Naive B cell (primary cell): ENCODE measurements at regions not wholly inside any gene's neighbourhood (a gene's known extent, or its start where the extent isn't known, plus 50 kb on each side); places are given as distances from the start of the nearest gene placed in this dataset.
A peak's percentile ranks its signal among the peaks of the same experiment; 100 is the strongest.
"Not testable (repeated sequence)": the region's sequence is repeated elsewhere in the genome, so short reads cannot be mapped to it uniquely, and the experiment has no call there.

Experiments
- ATAC-seq, 2 donors: fragments of 150-1000 bp; cut with Tn5 transposase; 2 replicates each; pipeline ENCODE4 v1.10.0; 2021; ENCODE audit warnings: low read depth in 2 of 2, mild to moderate bottlenecking in 2 of 2, moderate library complexity in 2 of 2
- DNase-seq: peaks from one replicate; pipeline ENCODE4 v3.0.0; 2022
- H3K27ac Mint-ChIP-seq, 6 donors: one replicate each; pipeline ENCODE4 v1.8.0; 2020 to 2022; ENCODE audit warnings: mild to moderate bottlenecking in 6 of 6, mixed read lengths in 6 of 6, moderate library complexity in 5 of 6, inconsistent platforms in 2 of 6
- H3K27me3 Mint-ChIP-seq, 3 donors: one replicate each; pipeline ENCODE4 v1.8.0; 2021 to 2022; ENCODE audit warnings: mixed read lengths in 3 of 3, mild to moderate bottlenecking in 1 of 3
- H3K36me3 Mint-ChIP-seq, 2 donors: one replicate each; pipeline ENCODE4 v1.8.0; 2020 to 2022; ENCODE audit warnings: mixed read lengths in 2 of 2, inconsistent platforms in 1 of 2, mild to moderate bottlenecking in 1 of 2
- H3K4me1 Mint-ChIP-seq, 3 donors: one replicate each; pipeline ENCODE4 v1.8.0; 2020 to 2022; ENCODE audit warnings: mixed read lengths in 3 of 3, inconsistent platforms in 1 of 3, mild to moderate bottlenecking in 1 of 3, moderate library complexity in 1 of 3
- H3K4me3 Mint-ChIP-seq, 8 donors: one replicate each; pipeline ENCODE4 v1.8.0; 2020 to 2022; ENCODE audit warnings: mild to moderate bottlenecking in 8 of 8, mixed read lengths in 8 of 8, moderate library complexity in 8 of 8, inconsistent platforms in 2 of 8
- H3K9me3 Mint-ChIP-seq, 7 donors: one replicate each; pipeline ENCODE4 v1.8.0; 2020 to 2022; ENCODE audit warnings: mixed read lengths in 7 of 7, mild to moderate bottlenecking in 5 of 7, inconsistent platforms in 2 of 7, moderate library complexity in 1 of 7

DNA sequence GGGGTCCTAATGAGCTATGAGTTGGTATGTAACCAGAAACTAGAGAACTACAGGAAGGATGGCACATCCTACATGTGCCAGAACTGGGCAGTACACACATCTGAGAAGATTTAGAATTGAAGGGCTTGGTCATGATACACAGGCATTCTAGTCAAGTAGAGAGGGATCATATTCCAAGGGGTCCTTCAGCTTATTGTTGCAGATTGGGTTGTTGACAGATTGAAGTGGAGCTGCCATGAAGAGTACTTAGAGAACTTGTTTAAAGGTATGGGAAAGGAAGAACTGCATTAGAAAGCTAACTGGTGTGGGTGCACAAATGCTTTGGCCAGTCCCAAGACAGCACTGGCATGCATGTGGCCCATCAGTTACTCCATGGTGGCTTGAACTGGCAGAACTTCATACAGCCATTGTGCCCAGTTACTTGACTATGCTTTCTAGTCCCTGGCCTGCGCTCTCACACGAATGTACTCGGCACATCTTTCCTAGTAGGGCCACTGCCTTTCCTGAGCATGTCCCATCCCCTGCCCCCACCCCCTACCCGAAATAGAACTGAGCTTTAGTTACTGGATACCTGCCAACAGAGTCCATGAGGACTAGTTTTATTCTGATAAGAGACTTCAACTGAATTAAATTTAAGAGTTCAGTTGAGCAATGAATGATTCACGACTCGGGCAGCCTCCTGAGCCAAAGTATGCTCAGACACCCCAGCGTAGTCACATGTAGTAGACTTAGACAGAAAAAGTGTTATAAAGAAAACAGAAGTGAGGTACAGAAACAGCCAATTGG lies 64.0 kb downstream of the CCNG2 start:
- H3K4me1 Mint-ChIP-seq = no peaks in the 10 kb centered on the region
- no peak for ATAC-seq
- no peak overlapping the region for H3K4me3 Mint-ChIP-seq
- DNase-seq = no peak
- H3K9me3 Mint-ChIP-seq = peaks cover 0 to 2% (median 0%) of the 10 kb centered on the region in 7 donors
- peaks cover 0 to 5% of the 10 kb centered on the region in 2 donors for H3K36me3 Mint-ChIP-seq
- H3K27ac Mint-ChIP-seq = no peak overlapping the region
- no peaks in the 10 kb centered on the region for H3K27me3 Mint-ChIP-seq

DNA sequence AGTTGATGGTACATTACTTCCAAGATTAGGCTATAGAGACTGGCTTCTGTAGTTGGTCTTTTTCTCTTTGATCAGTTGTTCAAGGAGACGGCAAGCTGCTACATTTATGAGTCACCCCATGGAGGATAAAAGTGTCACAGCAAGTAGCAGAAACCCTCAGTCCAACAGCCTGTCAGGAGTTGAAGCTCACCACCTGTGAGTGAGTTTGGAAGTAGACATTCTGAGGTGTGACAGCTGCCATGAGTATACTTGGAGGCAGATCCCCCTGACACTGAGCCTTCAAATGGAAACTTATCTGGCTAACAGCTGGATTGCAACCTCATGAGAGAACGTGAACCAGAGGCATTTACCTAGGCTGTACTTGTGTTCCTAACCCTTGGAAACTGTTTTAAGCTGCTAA lies 68.0 kb downstream of the CCNG2 start:
- Mint-ChIP-seq H3K4me3 (no peak overlapping the region), H3K9me3 (peaks cover 10 to 23% (median 17%) of the 10 kb centered on the region in 7 donors), H3K4me1 (no peaks in the 10 kb centered on the region), H3K27me3 (no peaks in the 10 kb centered on the region), H3K36me3 (peaks cover 9 to 22% of the 10 kb centered on the region in 2 donors), H3K27ac (no peak overlapping the region)
- no peak for ATAC-seq
- DNase-seq = no peak

DNA sequence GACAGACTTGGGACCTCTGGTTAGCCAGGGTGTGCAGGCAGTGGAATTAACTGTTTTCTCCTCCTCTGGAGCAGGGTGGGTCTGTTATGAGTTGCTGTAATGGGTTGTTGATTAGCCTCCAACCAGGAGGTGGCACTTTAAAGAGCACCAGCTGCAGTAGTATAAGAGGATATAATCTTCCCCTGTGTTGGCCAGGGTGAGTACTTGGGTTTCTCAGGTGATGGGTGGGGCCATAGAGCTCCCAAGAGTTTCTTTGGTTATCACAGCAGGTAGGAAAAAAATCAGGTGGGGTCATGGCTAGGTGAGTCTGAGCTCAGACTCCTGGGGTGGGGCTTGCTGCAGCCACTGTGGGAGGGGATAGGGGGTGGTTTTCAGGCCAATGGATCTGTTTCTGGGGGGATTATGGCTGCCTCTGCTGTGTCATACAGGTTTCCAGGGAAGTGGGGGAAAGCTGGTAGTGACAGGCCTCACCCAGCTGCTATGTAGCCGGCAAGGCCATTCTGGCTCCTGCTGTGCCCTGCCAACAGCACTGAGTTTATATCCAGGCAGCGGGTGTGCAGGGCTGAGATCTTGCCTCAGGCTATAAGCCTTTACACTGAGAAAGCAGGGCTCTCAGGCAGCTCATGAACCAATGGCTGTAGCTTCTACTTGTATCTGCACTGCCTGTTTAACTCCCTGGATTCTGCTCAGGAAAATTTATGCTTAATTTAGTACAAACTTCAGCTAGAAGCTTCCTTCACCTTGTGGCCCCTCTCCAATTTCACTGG lies 70.1 kb downstream of the CCNG2 start:
- DNase-seq (no peak), ATAC-seq (no peak)
- Mint-ChIP-seq H3K27me3 (no peaks in the 10 kb centered on the region), H3K36me3 (peaks cover 7 to 22% of the 10 kb centered on the region in 2 donors), H3K4me1 (peaks cover 0 to 8% (median 5%) of the 10 kb centered on the region in 3 donors), H3K9me3 (peaks cover 10 to 23% (median 17%) of the 10 kb centered on the region in 7 donors), H3K27ac (no peak overlapping the region), H3K4me3 (peak overlapping the region in 1 of 8 donors; percentile 40)

DNA sequence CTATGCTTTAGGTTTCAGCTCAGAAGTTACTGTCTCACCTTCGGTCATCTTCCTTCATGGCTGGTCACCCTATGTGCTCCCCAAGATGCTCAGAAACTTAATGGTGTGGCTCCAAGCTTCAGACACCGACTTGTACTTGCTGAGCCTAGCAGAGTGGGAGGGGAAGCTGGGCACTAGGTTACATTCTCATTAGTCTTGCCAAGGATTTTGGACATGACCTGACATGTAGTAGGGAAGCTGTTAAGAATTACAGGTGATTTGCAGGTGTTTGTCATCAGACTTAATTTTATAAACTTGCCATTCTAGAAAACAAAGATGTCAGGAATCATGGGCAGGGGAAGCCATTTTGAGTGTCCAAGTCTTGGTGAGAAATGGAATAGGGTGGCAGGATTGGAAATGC lies 72.4 kb downstream of the CCNG2 start:
- DNase-seq (no peak), ATAC-seq (no peak)
- no peak overlapping the region for H3K4me3 Mint-ChIP-seq
- no peak overlapping the region for H3K27ac Mint-ChIP-seq
- peaks cover 0 to 8% (median 5%) of the 10 kb centered on the region in 3 donors for H3K4me1 Mint-ChIP-seq
- H3K27me3 Mint-ChIP-seq = no peaks in the 10 kb centered on the region
- peaks cover 10 to 23% (median 17%) of the 10 kb centered on the region in 7 donors for H3K9me3 Mint-ChIP-seq
- peaks cover 4 to 22% of the 10 kb centered on the region in 2 donors for H3K36me3 Mint-ChIP-seq

DNA sequence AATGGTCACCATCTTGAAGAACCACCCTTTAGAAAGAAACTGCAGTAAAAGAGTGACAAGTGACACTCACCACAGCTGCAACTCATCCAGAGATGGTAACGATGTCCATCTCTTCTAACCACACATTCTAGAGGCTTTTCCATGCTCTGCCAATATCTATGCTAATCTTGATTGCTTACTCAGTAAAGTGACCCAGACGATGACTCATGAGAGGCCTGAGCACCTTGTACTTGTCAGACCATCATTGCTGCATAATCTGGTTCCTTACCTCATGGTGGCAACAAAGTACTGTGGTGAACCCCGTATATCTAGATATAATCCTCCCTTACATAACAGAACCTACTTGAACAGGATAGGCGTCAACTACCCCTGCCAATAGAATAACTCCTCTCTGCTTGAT lies 75.6 kb downstream of the CCNG2 start:
- DNase-seq = no peak
- H3K4me1 Mint-ChIP-seq = peaks cover 4 to 17% (median 10%) of the 10 kb centered on the region in 3 donors

DNA sequence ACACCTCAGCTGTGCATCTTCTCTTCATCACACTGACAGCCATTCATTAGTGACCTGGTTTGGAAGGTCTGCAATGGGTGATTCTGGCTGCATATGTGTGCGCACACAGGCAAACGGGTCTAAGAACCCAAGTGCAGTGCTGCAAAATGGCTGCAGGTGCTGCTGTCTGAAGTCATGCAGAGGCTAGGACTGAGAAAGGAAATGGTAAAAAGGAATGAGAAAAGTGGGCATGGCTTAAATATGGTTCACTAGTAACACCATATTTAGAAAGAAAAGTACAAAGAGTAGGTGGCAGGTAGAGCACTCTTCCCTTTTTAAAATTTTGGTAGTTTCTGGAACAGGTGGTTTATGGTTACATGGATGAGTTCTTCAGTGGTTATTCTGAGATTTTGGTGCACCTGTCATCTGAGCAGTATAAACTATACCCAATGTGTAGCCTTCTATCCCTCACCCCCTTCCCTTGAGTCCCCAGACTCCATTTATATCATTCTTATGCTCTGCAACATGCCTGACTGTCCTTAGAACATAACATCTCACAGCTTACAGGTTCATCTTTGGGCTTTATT lies 78.4 kb downstream of the CCNG2 start:
- DNase-seq (no peak), ATAC-seq (no peak)
- no peak overlapping the region for H3K4me3 Mint-ChIP-seq
- no peaks in the 10 kb centered on the region for H3K27me3 Mint-ChIP-seq
- peaks cover 4 to 17% (median 10%) of the 10 kb centered on the region in 3 donors for H3K4me1 Mint-ChIP-seq
- H3K27ac Mint-ChIP-seq = no peak overlapping the region
- H3K9me3 Mint-ChIP-seq = no peaks in the 10 kb centered on the region
- H3K36me3 Mint-ChIP-seq = no peaks in the 10 kb centered on the region

More for the DNA sequence above, 75.6 kb downstream of the CCNG2 start:
- Mint-ChIP-seq H3K27me3 (no peaks in the 10 kb centered on the region), H3K4me3 (no peak overlapping the region), H3K27ac (no peak overlapping the region), H3K9me3 (peaks cover 5 to 10% (median 5%) of the 10 kb centered on the region in 7 donors), H3K36me3 (peaks cover 4 to 7% of the 10 kb centered on the region in 2 donors)
- ATAC-seq = no peak

DNA sequence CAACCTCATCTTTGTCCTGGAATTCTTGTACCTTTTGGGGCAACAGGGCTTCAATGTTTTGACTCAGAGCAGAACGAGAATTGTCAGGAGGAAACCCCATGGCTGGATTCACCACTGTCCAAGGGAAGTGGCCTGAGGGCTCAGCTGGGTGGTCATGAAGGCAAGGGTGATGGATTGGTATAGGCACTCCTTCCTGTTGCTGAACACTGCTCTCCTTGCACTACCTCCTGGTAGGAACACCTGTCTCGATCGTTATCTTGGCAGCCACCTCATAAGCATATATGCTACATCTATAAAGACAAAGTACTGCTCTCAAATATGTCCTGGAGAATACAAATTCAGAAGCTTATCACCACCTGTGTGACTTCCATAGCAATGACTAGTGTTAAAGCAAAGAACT lies 79.8 kb downstream of the CCNG2 start:
- H3K36me3 Mint-ChIP-seq = no peaks in the 10 kb centered on the region
- no peak overlapping the region for H3K27ac Mint-ChIP-seq
- peaks cover 4 to 9% (median 6%) of the 10 kb centered on the region in 3 donors for H3K4me1 Mint-ChIP-seq
- no peaks in the 10 kb centered on the region for H3K27me3 Mint-ChIP-seq
- H3K9me3 Mint-ChIP-seq = no peaks in the 10 kb centered on the region
- no peak for DNase-seq
- no peak for ATAC-seq
- H3K4me3 Mint-ChIP-seq = no peak overlapping the region

DNA sequence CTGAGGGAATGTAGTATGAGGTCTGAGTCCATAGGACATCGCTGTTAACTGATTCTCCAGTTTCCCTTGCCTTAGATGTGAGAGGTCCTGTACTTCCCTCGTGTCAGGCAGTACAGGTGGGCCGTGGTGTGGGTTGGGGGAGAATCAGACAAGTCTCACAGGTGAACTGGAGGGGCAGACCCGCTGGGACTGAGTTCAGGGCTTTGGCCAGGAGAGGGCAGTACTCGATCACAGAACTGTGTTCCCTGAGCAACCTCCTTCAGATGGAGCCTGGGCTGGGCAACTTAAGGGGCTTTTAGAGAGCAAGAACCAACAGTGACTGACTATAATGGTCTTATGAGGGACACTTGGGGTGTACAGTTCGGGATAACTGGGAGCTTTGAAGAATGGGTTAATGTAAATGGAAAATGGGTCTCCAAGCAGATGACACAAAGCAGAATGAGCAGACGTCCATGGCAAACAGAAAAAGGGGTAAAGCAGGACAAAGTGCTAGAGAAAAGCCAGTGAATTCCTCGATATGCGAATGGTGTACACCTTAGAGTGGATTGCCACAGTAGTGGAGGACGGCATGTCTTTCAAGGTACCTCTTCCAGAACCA lies 83.6 kb downstream of the CCNG2 start:
- peaks cover 2 to 8% of the 10 kb centered on the region in 2 donors for H3K36me3 Mint-ChIP-seq
- ATAC-seq = peak; percentile 40 to 79
- no peaks in the 10 kb centered on the region for H3K27me3 Mint-ChIP-seq
- peaks cover 0 to under 1% (median 0%) of the 10 kb centered on the region in 3 donors for H3K4me1 Mint-ChIP-seq
- H3K27ac Mint-ChIP-seq = peak overlapping the region in 1 of 6 donors; percentile 88
- peak; percentile 21 for DNase-seq
- H3K9me3 Mint-ChIP-seq = peaks cover 0 to 5% (median 0%) of the 10 kb centered on the region in 7 donors
- no peak overlapping the region for H3K4me3 Mint-ChIP-seq

DNA sequence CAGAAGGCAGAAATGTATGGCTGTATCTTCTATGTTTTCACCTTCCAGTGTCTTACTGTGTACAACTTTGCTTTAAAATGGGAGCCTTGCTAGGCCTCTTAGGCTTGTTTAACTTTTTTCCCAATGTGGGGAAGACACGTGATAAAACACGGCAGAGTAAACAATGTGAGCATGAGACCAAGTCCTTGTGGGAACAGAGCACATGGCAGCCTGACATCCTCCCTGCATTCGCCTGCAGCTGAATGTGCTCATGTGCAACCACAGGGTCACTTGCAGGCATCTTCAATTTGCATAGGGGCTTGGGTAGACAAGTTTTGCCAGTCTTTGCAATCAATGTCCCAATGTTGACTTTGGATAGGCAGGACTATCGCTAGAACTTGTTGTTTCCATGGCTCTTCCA lies 91.8 kb downstream of the CCNG2 start:
- DNase-seq (no peak), ATAC-seq (no peak)
- Mint-ChIP-seq H3K36me3 (peaks cover 6 to 7% of the 10 kb centered on the region in 2 donors), H3K27ac (no peak overlapping the region), H3K9me3 (peaks cover 0 to 4% (median 0%) of the 10 kb centered on the region in 7 donors), H3K4me1 (no peaks in the 10 kb centered on the region), H3K4me3 (no peak overlapping the region), H3K27me3 (peaks cover 0 to 5% (median 0%) of the 10 kb centered on the region in 3 donors)

DNA sequence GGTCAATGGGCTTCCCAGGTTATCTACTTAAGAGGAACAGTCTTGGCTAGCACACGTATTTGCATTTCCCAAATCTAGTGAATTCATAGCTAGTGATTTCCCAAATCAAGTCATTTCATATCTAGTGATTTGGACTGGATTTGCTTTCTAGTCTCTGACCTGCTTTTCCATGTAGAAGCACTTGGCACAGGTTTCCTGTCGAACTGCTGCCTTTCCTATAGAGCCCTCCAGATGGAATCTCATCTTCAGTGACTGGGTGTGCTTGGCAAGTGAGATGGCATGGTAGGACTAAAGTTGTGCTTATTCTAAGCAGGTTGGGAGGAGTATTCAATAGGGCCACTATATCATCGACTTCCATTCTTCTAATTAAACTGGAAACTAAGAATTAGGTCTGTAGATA lies 94.7 kb downstream of the CCNG2 start:
- H3K27ac Mint-ChIP-seq = no peak overlapping the region
- peaks cover 0 to 5% (median 0%) of the 10 kb centered on the region in 3 donors for H3K27me3 Mint-ChIP-seq
- H3K4me1 Mint-ChIP-seq = no peaks in the 10 kb centered on the region
- H3K36me3 Mint-ChIP-seq = no peaks in the 10 kb centered on the region
- ATAC-seq (no peak), DNase-seq (no peak)
- no peak overlapping the region for H3K4me3 Mint-ChIP-seq
- H3K9me3 Mint-ChIP-seq = peaks cover 0 to 4% (median 0%) of the 10 kb centered on the region in 7 donors

DNA sequence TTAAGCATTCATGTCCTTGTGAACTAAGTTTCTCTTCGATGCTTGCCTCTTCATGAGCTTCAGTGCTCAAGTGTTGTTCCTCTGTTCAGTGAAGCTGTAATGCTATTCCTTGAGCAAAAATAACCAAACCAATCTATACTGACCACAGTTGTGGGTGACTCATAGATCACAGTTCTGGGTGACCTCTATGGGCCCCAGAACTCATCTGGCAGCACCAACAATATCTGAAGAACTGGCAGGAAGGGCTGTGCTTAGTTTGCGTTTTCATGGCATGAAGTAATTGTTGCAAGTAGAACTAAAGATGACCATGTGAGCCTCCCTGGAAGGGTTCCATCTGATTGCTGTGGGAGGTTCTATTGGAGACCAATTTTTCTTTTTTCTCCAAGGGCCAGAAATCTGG lies 106.2 kb downstream of the CCNG2 start:
- no peak overlapping the region for H3K4me3 Mint-ChIP-seq
- H3K4me1 Mint-ChIP-seq = no peaks in the 10 kb centered on the region
- no peak for DNase-seq
- no peak overlapping the region for H3K27ac Mint-ChIP-seq
- no peak for ATAC-seq
- H3K27me3 Mint-ChIP-seq = peaks cover 0 to under 1% (median 0%) of the 10 kb centered on the region in 3 donors
- H3K9me3 Mint-ChIP-seq = peaks cover 5 to 22% (median 13%) of the 10 kb centered on the region in 7 donors
- H3K36me3 Mint-ChIP-seq = peaks cover 6 to 15% of the 10 kb centered on the region in 2 donors

DNA sequence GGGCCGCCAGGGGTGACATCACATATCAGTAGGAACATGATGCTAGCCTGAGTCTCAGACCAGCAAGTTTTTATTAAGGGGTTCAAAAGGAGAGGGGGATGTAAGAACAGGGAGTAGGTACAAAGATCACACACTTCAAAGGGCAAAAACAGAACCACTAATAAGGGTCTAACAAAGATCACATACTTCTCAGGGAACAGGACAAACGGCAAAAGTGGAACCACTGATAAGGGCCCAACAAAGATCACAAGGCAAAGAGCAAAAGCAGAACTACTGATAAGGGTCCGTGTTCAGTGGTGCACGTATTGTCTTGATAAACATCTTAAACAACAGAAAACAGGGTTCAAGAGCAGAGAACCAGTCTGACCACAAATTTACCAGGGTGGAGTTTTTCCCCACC lies 107.0 kb downstream of the CCNG2 start:
- DNase-seq, H3K4me3 Mint-ChIP-seq, H3K27me3 Mint-ChIP-seq, ATAC-seq, H3K27ac Mint-ChIP-seq, H3K4me1 Mint-ChIP-seq: not testable (repeated sequence)
- peaks cover 5 to 21% (median 12%) of the 10 kb centered on the region in 7 donors for H3K9me3 Mint-ChIP-seq
- H3K36me3 Mint-ChIP-seq = peaks cover 6 to 15% of the 10 kb centered on the region in 2 donors

DNA sequence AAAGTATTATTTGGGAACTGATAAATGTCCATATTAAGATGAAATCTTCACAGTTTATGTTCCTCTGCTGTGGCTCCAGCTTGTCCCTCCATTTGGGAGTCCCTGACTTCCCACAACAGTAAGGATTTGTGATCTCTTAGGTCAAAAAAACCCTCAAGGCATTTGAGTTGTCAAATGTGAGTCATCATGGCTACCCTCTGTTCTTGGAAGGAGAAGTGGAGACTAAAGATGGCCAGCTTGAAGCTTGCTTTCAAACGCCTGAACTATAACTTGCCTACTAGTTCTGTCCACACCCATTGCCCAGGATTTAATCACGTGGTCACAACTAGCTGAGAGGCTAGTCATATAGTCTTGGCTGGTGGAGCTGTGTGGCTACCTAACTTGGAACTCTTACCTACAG lies 107.8 kb downstream of the CCNG2 start:
- Mint-ChIP-seq H3K9me3 (peaks cover 5 to 21% (median 12%) of the 10 kb centered on the region in 7 donors), H3K36me3 (peaks cover 6 to 15% of the 10 kb centered on the region in 2 donors), H3K4me3 (no peak overlapping the region), H3K4me1 (no peaks in the 10 kb centered on the region), H3K27ac (no peak overlapping the region), H3K27me3 (no peaks in the 10 kb centered on the region)
- DNase-seq (no peak), ATAC-seq (no peak)
